ENCODE measurements at regions not wholly inside any gene's neighbourhood (a gene's known extent, or its start where the extent isn't known, plus 50 kb on each side); places are given as distances from the start of the nearest gene placed in this dataset.

- TF ChIP-seq POLR2A (IDR thresholded peaks at IDR 0.05) (no peak), CTCF (IDR thresholded peaks at IDR 0.05) (no peak)
These were observed 76.6 kb upstream of the KRAS start for GRCh38 chr12:25327321-25327720.

Data from thyroid gland (tissue), 4 donors.